ENCODE measurements at regions not wholly inside any gene's neighbourhood (a gene's known extent, or its start where the extent isn't known, plus 50 kb on each side); places are given as distances from the start of the nearest gene placed in this dataset.

DNA sequence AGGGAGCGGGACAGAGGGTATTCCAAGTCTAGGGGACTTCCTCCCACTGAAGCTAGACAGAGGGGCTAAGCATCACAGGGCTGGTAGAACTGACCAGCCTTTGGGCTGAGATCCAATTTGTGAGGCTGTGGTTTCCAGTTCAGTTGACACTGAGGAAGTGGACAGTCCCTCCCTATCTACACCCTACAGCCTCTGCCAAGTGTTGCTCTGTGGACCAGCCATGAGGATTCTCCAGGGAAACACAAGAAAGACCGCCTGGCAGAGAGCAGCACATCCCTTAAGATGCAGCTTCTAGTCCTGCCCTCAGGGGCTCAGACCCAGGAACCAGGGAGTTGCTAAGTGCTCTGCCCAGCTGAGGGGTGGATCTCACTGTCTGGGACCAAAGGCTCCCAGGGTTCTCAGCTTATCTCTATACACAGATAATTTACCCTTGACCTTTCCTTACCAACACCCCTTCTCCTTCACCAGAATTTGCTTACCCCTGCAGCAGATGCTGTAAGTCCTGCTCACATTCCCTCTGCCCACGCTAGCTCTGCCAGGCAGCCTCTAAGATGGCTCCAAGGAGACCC, 252.0 kb downstream of the SKIDA1 start:
- no peak for DNase-seq (ENCODE audit: low spot score in 2 of 2)
- Histone ChIP-seq H3K27ac (no peak overlapping the region), H3K4me3 (no peak overlapping the region), H3K36me3 (no peaks in the 10 kb centered on the region), H3K27me3 (no peaks in the 10 kb centered on the region), H3K9me3 (no peaks in the 10 kb centered on the region), H3K4me1 (no peaks in the 10 kb centered on the region)
- TF ChIP-seq, protein P1, sequence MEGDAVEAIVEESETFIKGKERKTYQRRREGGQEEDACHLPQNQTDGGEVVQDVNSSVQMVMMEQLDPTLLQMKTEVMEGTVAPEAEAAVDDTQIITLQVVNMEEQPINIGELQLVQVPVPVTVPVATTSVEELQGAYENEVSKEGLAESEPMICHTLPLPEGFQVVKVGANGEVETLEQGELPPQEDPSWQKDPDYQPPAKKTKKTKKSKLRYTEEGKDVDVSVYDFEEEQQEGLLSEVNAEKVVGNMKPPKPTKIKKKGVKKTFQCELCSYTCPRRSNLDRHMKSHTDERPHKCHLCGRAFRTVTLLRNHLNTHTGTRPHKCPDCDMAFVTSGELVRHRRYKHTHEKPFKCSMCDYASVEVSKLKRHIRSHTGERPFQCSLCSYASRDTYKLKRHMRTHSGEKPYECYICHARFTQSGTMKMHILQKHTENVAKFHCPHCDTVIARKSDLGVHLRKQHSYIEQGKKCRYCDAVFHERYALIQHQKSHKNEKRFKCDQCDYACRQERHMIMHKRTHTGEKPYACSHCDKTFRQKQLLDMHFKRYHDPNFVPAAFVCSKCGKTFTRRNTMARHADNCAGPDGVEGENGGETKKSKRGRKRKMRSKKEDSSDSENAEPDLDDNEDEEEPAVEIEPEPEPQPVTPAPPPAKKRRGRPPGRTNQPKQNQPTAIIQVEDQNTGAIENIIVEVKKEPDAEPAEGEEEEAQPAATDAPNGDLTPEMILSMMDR (IDR thresholded peaks at IDR 0.05) = no peak
- TF ChIP-seq POLR2AphosphoS5 (IDR thresholded peaks at IDR 0.05) = no peak
- intact Hi-C loops (cut with DNase I; ENCODE audit: low total_unique reads) = loop anchor here (10.0 kb wide), 1 partner anchor 199 kb away; no protein-coding TSS in a partner anchor

DNA sequence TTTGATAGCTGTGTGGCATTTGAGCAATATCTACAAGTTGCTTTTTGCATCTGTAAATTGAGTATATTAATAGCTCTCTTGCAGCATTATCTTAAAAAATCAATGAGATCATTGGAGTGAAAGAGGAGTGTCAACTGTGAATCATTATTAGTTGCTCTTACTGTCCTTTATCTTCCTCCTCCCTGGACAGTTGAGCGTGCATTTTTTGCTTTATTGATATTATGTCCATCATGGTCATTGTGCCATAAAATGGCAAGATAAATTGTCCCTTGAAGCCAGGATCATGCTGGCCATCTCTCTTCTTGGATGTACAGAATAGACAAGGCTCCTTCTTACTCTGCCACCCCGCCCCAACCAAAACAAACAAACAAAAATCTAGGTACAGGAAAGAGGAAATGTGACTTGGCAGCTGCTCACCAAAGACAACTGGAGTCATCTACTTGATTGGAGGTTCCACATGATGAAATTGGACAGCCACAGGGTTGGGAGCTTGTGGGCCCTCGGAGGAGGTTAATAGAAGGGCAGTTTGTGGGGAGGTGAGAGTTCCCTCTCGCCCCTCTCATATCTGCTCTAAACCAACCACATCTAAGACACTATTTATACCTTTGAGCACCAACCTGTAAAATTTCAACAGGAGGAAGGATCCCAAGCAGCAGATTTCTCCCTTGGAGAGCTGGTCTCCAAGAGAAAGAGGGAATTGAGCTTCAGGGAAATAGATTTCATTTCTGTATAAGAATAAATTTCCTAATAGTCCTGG, 252.7 kb downstream of the SKIDA1 start:
- H3K27ac ChIP-seq = no peak overlapping the region
- no peak for DNase-seq (ENCODE audit: low spot score in 2 of 2)
- H3K4me3 ChIP-seq = no peak overlapping the region
- no peaks in the 10 kb centered on the region for H3K27me3 ChIP-seq
- no peaks in the 10 kb centered on the region for H3K9me3 ChIP-seq
- H3K36me3 ChIP-seq = no peaks in the 10 kb centered on the region
- no peaks in the 10 kb centered on the region for H3K4me1 ChIP-seq
- intact Hi-C loops (cut with DNase I; ENCODE audit: low total_unique reads) = loop anchor here (10.0 kb wide), 1 partner anchor 198 kb away; no protein-coding TSS in a partner anchor
- TF ChIP-seq, protein P1 (IDR thresholded peaks at IDR 0.05) = no peak
- no peak for TF ChIP-seq POLR2AphosphoS5 (IDR thresholded peaks at IDR 0.05)
- no peak for TF ChIP-seq POLR2A (IDR thresholded peaks at IDR 0.05)

DNA sequence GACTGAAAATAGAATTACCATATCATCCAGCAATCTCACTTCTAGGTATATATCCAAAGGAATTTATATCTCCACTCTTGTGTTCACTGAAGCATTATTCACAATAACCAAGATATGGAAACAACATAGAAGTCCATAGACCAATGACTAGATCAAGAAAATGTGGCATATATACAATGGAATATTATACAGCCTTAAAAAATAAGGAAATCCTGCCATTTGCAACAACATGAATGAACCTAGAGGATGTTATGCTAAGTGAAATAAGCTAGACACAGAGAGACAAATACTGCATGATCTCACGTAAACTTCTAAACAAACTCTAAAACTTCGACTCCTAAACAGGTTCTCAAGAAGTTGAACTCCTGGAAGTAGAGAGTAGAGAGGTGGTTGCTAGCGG, 254.5 kb downstream of the SKIDA1 start:
- no peak overlapping the region for H3K4me3 ChIP-seq
- no peak for TF ChIP-seq POLR2AphosphoS5 (IDR thresholded peaks at IDR 0.05)
- no peak for TF ChIP-seq POLR2A (IDR thresholded peaks at IDR 0.05)
- TF ChIP-seq, protein P1 (IDR thresholded peaks at IDR 0.05) = no peak
- no peak overlapping the region for H3K27ac ChIP-seq
- H3K27me3 ChIP-seq = no peaks in the 10 kb centered on the region
- no peaks in the 10 kb centered on the region for H3K9me3 ChIP-seq
- no peaks in the 10 kb centered on the region for H3K36me3 ChIP-seq
- H3K4me1 ChIP-seq = no peaks in the 10 kb centered on the region
- intact Hi-C loops (cut with DNase I; ENCODE audit: low total_unique reads) = loop anchor here (10.0 kb wide), 1 partner anchor 196 kb away; no protein-coding TSS in a partner anchor
- DNase-seq (ENCODE audit: low spot score in 2 of 2) = no peak

DNA sequence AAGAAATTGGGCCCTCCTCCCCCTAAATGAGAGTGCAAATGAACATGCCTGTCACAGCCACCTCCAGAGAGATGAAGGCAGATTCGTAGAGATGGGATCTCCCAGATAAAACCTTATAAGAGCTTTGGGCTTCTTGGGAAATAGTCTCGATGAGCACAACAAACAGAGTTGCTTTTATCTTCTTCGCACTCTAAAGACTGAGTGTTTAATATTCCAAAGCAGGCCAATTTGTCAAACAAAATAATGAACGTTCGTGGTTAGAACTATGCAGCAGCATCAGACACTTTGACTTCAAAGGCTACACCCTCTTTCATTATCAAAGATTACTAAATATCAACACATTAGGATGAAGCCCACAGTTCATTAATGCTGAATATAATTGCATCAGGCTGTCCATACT, 256.2 kb downstream of the SKIDA1 start:
- intact Hi-C loops (cut with DNase I; ENCODE audit: low total_unique reads) = loop anchor here (10.0 kb wide), 1 partner anchor 1646 kb away; no protein-coding TSS in a partner anchor
- H3K27ac ChIP-seq = no peak overlapping the region
- H3K4me3 ChIP-seq = no peak overlapping the region
- no peaks in the 10 kb centered on the region for H3K9me3 ChIP-seq
- H3K36me3 ChIP-seq = no peaks in the 10 kb centered on the region
- H3K4me1 ChIP-seq = no peaks in the 10 kb centered on the region
- DNase-seq (ENCODE audit: low spot score in 2 of 2) = no peak
- TF ChIP-seq POLR2AphosphoS5 (IDR thresholded peaks at IDR 0.05) = no peak
- TF ChIP-seq, protein P1 (IDR thresholded peaks at IDR 0.05) = no peak
- TF ChIP-seq POLR2A (IDR thresholded peaks at IDR 0.05) = no peak
- H3K27me3 ChIP-seq = no peaks in the 10 kb centered on the region

DNA sequence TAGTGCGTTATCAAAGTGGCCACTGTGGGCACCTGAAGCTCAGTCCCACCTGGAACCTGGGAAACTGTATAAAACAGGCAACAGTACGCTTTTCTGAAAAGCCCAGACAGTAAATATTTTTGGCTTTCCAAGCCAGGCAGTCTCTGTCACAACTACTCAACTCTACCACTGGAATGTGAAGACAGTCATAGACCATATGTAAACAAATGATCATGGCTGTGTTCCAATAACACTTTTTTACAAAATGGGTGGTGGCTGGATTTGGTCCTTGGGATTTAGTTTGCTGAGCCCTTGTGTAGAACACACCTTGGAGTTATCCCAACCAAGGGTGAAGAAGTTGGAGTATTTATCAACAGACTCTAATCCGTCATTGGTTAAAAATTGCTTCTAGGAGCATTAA, 259.9 kb downstream of the SKIDA1 start:
- intact Hi-C loops (cut with DNase I; ENCODE audit: low total_unique reads) = loop anchor here (10.0 kb wide), 1 partner anchor 1649 kb away; no protein-coding TSS in a partner anchor
- no peak overlapping the region for H3K27ac ChIP-seq
- peaks cover 0 to 3% of the 10 kb centered on the region in 2 donors for H3K4me1 ChIP-seq
- H3K4me3 ChIP-seq = no peak overlapping the region
- no peak for DNase-seq (ENCODE audit: low spot score in 2 of 2)
- TF ChIP-seq, protein P1 (IDR thresholded peaks at IDR 0.05) = no peak
- no peak for TF ChIP-seq POLR2AphosphoS5 (IDR thresholded peaks at IDR 0.05)
- TF ChIP-seq POLR2A (IDR thresholded peaks at IDR 0.05) = no peak
- no peaks in the 10 kb centered on the region for H3K36me3 ChIP-seq
- H3K9me3 ChIP-seq = no peaks in the 10 kb centered on the region
- H3K27me3 ChIP-seq = no peaks in the 10 kb centered on the region

All from breast epithelium (tissue), 4 donors.